Right atrium auricular region (tissue), 2 donors: ENCODE measurements at regions not wholly inside any gene's neighbourhood (a gene's known extent, or its start where the extent isn't known, plus 50 kb on each side); places are given as distances from the start of the nearest gene placed in this dataset.

Experiments used
- DNase-seq: peaks from one replicate; pipeline ENCODE4 v3.0.0-alpha.2; 2019; ENCODE audit warnings: low spot score
- H3K27ac ChIP-seq, 2 donors: fragments of 200-600 bp; sonication (generic); 1 replicate in 1 of 2; 2 replicates in 1 of 2; pipeline ENCODE4 v1.5.1; 2016 to 2019
- H3K27me3 ChIP-seq, 2 donors: fragments of 200-600 bp; sonication (generic); one replicate each; pipeline versions ENCODE4 v1.5.1 to v1.6.0; 2017 to 2019
- H3K36me3 ChIP-seq: fragments of 200-600 bp; sonication (generic); one replicate; pipeline ENCODE4 v1.5.1; 2016
- H3K4me1 ChIP-seq, 2 donors: fragments of 200-600 bp; sonication (generic); one replicate each; pipeline versions ENCODE4 v1.5.1 to v1.6.0; 2017 to 2019
- H3K4me3 ChIP-seq, 2 donors: fragments of 200-600 bp; sonication (generic); 1 replicate in 1 of 2; 2 replicates in 1 of 2; pipeline ENCODE4 v1.5.1; 2017 to 2019; ENCODE audit warnings: mild to moderate bottlenecking in 1 of 2, moderate library complexity in 1 of 2
- H3K9me3 ChIP-seq, 2 donors: fragments of 200-600 bp; sonication (generic); one replicate each; pipeline ENCODE4 v1.5.1; 2019
- CTCF ChIP-seq, 2 donors: fragments of 200-600 bp; sonication (generic); IDR thresholded peaks; one replicate each; pipeline ENCODE4 v1.5.1; 2019; ENCODE audit warnings: antibody characterized with exemption in 2 of 2

DNA sequence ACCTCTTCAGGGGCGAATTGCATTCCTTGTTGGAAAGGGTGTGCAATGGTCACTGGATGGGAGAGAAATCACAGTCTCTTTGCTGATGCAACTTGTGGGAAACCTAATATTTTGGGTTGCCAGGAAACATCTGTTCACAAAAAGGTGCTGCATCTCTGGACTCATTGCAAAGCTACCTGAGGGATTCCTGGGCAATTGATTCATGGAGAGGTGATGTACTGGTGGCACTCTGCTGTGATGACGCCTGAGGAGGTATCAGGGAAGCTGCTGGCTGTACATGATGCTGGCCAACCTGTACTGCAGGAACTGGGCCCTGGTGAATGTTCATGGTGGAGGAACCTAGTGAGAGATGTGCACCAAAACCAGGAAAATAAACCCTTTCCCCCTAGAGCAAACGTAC is 516.0 kb upstream of the SPHKAP start:
- no peak for DNase-seq
- Histone ChIP-seq H3K27me3 (no peaks in the 10 kb centered on the region), H3K4me1 (no peaks in the 10 kb centered on the region), H3K36me3 (no peaks in the 10 kb centered on the region), H3K9me3 (no peaks in the 10 kb centered on the region), H3K27ac (no peak overlapping the region), H3K4me3 (no peak overlapping the region)
- TF ChIP-seq CTCF (IDR thresholded peaks at IDR 0.05) = no peak

DNA sequence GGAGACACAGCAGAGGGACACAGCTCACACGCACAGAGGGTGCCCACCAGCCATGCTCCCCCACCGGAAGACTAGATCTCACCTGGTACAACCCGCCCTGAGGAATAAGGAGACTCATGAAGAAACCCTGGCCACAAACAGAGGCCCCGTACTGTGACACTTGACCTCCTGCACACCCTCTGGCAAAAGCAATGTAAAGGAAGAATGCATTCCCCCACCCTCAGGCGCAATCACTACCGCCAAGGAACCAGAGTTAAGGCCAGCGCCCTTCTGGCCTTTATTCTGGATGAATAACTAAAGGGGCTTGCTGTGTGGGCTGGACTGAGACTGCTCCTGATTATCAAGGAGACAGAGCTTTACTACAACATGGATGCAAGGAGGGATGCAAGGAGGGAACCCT is 509.2 kb upstream of the SPHKAP start:
- DNase-seq = no peak
- no peak overlapping the region for H3K27ac ChIP-seq
- TF ChIP-seq CTCF (IDR thresholded peaks at IDR 0.05) = no peak
- H3K4me1 ChIP-seq = no peaks in the 10 kb centered on the region
- H3K27me3 ChIP-seq = no peaks in the 10 kb centered on the region
- H3K9me3 ChIP-seq = no peaks in the 10 kb centered on the region
- H3K36me3 ChIP-seq = no peaks in the 10 kb centered on the region
- H3K4me3 ChIP-seq = no peak overlapping the region

GRCh38 chr2:228689053-228689452 is 507.6 kb upstream of the SPHKAP start:
- peak in 1 of 2 donors; percentile 13 for TF ChIP-seq CTCF (IDR thresholded peaks at IDR 0.05)
- DNase-seq = no peak
- Histone ChIP-seq H3K36me3 (no peaks in the 10 kb centered on the region), H3K4me3 (no peak overlapping the region), H3K4me1 (no peaks in the 10 kb centered on the region), H3K9me3 (no peaks in the 10 kb centered on the region), H3K27ac (no peak overlapping the region), H3K27me3 (no peaks in the 10 kb centered on the region)

- Histone ChIP-seq H3K36me3 (no peaks in the 10 kb centered on the region), H3K4me3 (no peak overlapping the region), H3K9me3 (no peaks in the 10 kb centered on the region), H3K4me1 (no peaks in the 10 kb centered on the region), H3K27me3 (no peaks in the 10 kb centered on the region), H3K27ac (no peak overlapping the region)
- no peak for DNase-seq
- TF ChIP-seq CTCF (IDR thresholded peaks at IDR 0.05) = no peak
These were observed 506.6 kb upstream of the SPHKAP start for GRCh38 chr2:228688007-228688645.

GRCh38 chr2:228681979-228682378 is 500.5 kb upstream of the SPHKAP start:
- Histone ChIP-seq H3K27ac (no peak overlapping the region), H3K4me3 (no peak overlapping the region)
- TF ChIP-seq CTCF (IDR thresholded peaks at IDR 0.05) = no peak

GRCh38 chr2:228681426-228681825 is 499.9 kb upstream of the SPHKAP start:
- TF ChIP-seq CTCF (IDR thresholded peaks at IDR 0.05) = peak; percentile 37 to 61
- no peaks in the 10 kb centered on the region for H3K4me1 ChIP-seq
- DNase-seq = no peak

More at GRCh38 chr2:228681979-228682378, 500.5 kb upstream of the SPHKAP start:
- no peaks in the 10 kb centered on the region for H3K36me3 ChIP-seq
- H3K4me1 ChIP-seq = no peaks in the 10 kb centered on the region
- no peaks in the 10 kb centered on the region for H3K9me3 ChIP-seq
- no peak for DNase-seq
- H3K27me3 ChIP-seq = no peaks in the 10 kb centered on the region

More at GRCh38 chr2:228681426-228681825, 499.9 kb upstream of the SPHKAP start:
- Histone ChIP-seq H3K4me3 (no peak overlapping the region), H3K27ac (no peak overlapping the region), H3K9me3 (no peaks in the 10 kb centered on the region), H3K36me3 (no peaks in the 10 kb centered on the region), H3K27me3 (no peaks in the 10 kb centered on the region)
